B cell (primary cell): ENCODE measurements at regions not wholly inside any gene's neighbourhood (a gene's known extent, or its start where the extent isn't known, plus 50 kb on each side); places are given as distances from the start of the nearest gene placed in this dataset.

ENCODE experiments used
- ATAC-seq: fragments of 200-7000 bp; cut with Tn5 transposase; one replicate; pipeline ENCODE4 v1.10.0; 2021; ENCODE audit warnings: low read depth, mild to moderate bottlenecking, moderate number of reproducible peaks, moderate library complexity
- CTCF ChIA-PET: fragments of 350-600 bp; sonication (Branson Sonifier 250); formaldehyde crosslinking; loops from one replicate; lab custom pipeline; 2021; ENCODE audit warnings: antibody characterized with exemption, inconsistent platforms; lab: Charles Lee
- POLR2A ChIA-PET: fragments of 350-600 bp; sonication (Branson Sonifier 250); formaldehyde crosslinking; loops from one replicate; lab custom pipeline; 2021; ENCODE audit warnings: antibody characterized with exemption; lab: Charles Lee
- DNase-seq: peaks from one replicate; pipeline ENCODE4 v3.0.0; 2013
- H2AFZ ChIP-seq: 2 replicates; pipeline ENCODE4 v1.6.1; 2012; ENCODE audit warnings: mild to moderate bottlenecking, low read depth, low read length; ENCODE audit not compliant: insufficient read depth, poor library complexity, severe bottlenecking
- H3K27ac ChIP-seq, 2 donors: 1 replicate in 1 of 2; 2 replicates in 1 of 2; pipeline ENCODE4 v1.5.1; 2012 to 2013; ENCODE audit warnings: low read length in 2 of 2, mild to moderate bottlenecking in 2 of 2, moderate library complexity in 1 of 2
- H3K27me3 ChIP-seq, 4 experiments: fragments of 200-600 bp in 1 of 4; sonication (generic) in 1 of 4; replicated peaks in 1 of 4; 1 replicate in 2 of 4; 2 replicates in 2 of 4; pipeline versions ENCODE4 v1.6.1 to v1.7.0; 2013 to 2016; ENCODE audit warnings: low read length in 3 of 4, mild to moderate bottlenecking in 2 of 4, mixed read lengths in 1 of 4, moderate library complexity in 1 of 4; ENCODE audit not compliant: insufficient read depth in 4 of 4, control insufficient read depth in 3 of 4; ENCODE audit errors: control extremely low read depth in 1 of 4
- H3K36me3 ChIP-seq, 2 experiments: replicated peaks in 1 of 2; 1 replicate in 1 of 2; 2 replicates in 1 of 2; pipeline versions ENCODE4 v1.6.1 to v1.7.1; 2013; ENCODE audit warnings: low read length in 1 of 2; ENCODE audit not compliant: insufficient read depth in 2 of 2, control insufficient read depth in 1 of 2; ENCODE audit errors: control extremely low read depth in 1 of 2, extremely low read depth in 1 of 2
- H3K4me1 ChIP-seq, 2 donors: fragments of 200-600 bp in 1 of 2; sonication (generic) in 1 of 2; 1 replicate in 1 of 2; 2 replicates in 1 of 2; pipeline versions ENCODE4 v1.5.1 to v1.6.1; 2013 to 2017; ENCODE audit warnings: low read length in 2 of 2; ENCODE audit not compliant: control insufficient read depth in 2 of 2, insufficient read depth in 2 of 2
- H3K4me2 ChIP-seq: replicated peaks from 2 replicates; pipeline ENCODE3; 2012; ENCODE audit warnings: mild to moderate bottlenecking, low read depth, low read length; ENCODE audit not compliant: poor library complexity, severe bottlenecking
- H3K4me3 ChIP-seq, 5 experiments: fragments of 200-600 bp in 1 of 5; sonication (generic) in 1 of 5; 1 replicate in 3 of 5; 2 replicates in 2 of 5; pipeline versions ENCODE4 v1.5.1 to v1.7.0; 2011 to 2016; ENCODE audit warnings: low read length in 4 of 5, mild to moderate bottlenecking in 4 of 5, low read depth in 2 of 5, control low read depth in 1 of 5, moderate library complexity in 1 of 5; ENCODE audit not compliant: insufficient read depth in 1 of 5; ENCODE audit errors: control extremely low read depth in 1 of 5, extremely low read depth in 1 of 5
- H3K79me2 ChIP-seq: fragments of 200-600 bp; sonication (generic); one replicate; pipeline ENCODE4 v1.6.0; 2016; ENCODE audit warnings: low read length; ENCODE audit not compliant: control insufficient read depth, insufficient read depth
- H3K9ac ChIP-seq: fragments of 200-600 bp; sonication (generic); 2 replicates; pipeline ENCODE4 v1.6.1; 2017; ENCODE audit warnings: mild to moderate bottlenecking, low read length, moderate library complexity
- H3K9me3 ChIP-seq, 3 donors: one replicate each; pipeline versions ENCODE4 v1.6.1 to v1.7.1; 2013; ENCODE audit warnings: low read length in 2 of 3; ENCODE audit not compliant: control insufficient read depth in 2 of 3, insufficient read depth in 1 of 3; ENCODE audit errors: control extremely low read depth in 1 of 3
- H4K20me1 ChIP-seq: 2 replicates; pipeline ENCODE4 v1.6.0; 2012; ENCODE audit warnings: mild to moderate bottlenecking, low read length; ENCODE audit not compliant: insufficient read depth, control insufficient read depth, poor library complexity, severe bottlenecking
- H3K27ac Mint-ChIP-seq: one replicate; pipeline ENCODE4 v1.8.0; 2021; ENCODE audit warnings: mixed read lengths
- H3K27me3 Mint-ChIP-seq: one replicate; pipeline ENCODE4 v1.8.0; 2021; ENCODE audit warnings: mixed read lengths
- H3K4me1 Mint-ChIP-seq: one replicate; pipeline ENCODE4 v1.8.0; 2021; ENCODE audit warnings: mixed read lengths
- H3K4me3 Mint-ChIP-seq: one replicate; pipeline ENCODE4 v1.8.0; 2021; ENCODE audit warnings: mixed read lengths
- H3K9me3 Mint-ChIP-seq: one replicate; pipeline ENCODE4 v1.8.0; 2022; ENCODE audit warnings: mixed read lengths; ENCODE audit not compliant: insufficient read depth
- EZH2 ChIP-seq: IDR thresholded peaks from 2 replicates; pipeline ENCODE4 v1.6.1; 2012; ENCODE audit warnings: borderline replicate concordance, low read depth, mild to moderate bottlenecking, moderate library complexity, low read length; ENCODE audit not compliant: insufficient read depth, poor library complexity, severe bottlenecking
- whole genome bisulfite sequencing: methylation state at CpG from one replicate; pipeline ENCODE4 v1.1.5; 2013; ENCODE audit warnings: missing lambda C conversion rate; ENCODE audit not compliant: insufficient coverage; 5-methylcytosine and 5-hydroxymethylcytosine counted together
- intact Hi-C: fragments of 100-400 bp; cut with micrococcal nuclease; formaldehyde crosslinking; loops from one replicate; pipeline ENCODE4 v1.10.0; 2022
- TF ChIP-seq, protein P1 (sequence below): fragments of 200-600 bp; IDR thresholded peaks from one replicate; pipeline ENCODE4 v1.8.0; 2022; ENCODE audit warnings: antibody characterized with exemption, mild to moderate bottlenecking

DNA sequence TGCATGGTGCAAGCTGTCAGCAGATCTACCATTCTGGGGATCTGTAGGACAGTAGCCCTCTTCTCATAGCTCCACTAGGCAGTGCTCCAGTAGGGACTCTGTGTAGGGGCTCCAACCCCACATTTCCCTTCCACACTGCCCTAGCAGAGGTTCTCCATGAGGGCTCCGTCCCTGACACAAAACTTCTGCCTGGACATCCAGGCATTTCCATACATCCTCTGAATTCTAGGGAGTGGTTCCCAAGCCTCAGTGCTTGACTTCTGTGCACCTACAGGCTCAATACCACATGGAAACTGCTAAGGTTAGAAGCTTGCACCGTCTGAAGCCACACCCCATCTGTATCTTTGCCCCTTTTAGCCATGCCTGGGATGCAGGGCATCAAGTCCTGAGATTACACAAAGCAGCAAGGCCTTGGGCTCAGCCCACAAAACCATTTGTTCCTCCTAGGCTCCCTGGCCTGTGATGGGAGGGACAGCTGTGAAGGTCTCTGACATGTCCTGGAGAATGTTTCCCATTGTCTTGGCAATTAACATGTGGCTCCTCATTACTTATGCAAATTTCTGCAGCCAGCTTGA, 117.0 kb upstream of the NFIA start:
- Mint-ChIP-seq H3K27ac (no peak overlapping the region), H3K27me3 (no peaks in the 10 kb centered on the region), H3K4me3 (no peak overlapping the region), H3K9me3 (peaks cover 18% of the 10 kb centered on the region), H3K4me1 (no peaks in the 10 kb centered on the region)
- DNase-seq (no peak), ATAC-seq (no peak)
- no peaks in the 10 kb centered on the region for H3K36me3 ChIP-seq
- no peak overlapping the region for H3K4me3 ChIP-seq
- no peak overlapping the region for H3K27ac ChIP-seq
- WGBS, result 85% methylated on average over 2 of the region's 2 CpGs
- H4K20me1 ChIP-seq, result no peaks in the 10 kb centered on the region
- ChIA-PET POLR2A (no interaction called here), CTCF (no interaction called here)
- H3K4me1 ChIP-seq, result no peaks in the 10 kb centered on the region
- H3K9me3 ChIP-seq, result peaks cover 1 to 19% (median 17%) of the 10 kb centered on the region in 3 donors
- intact Hi-C loops, result no loop called here
- peaks cover 0 to 2% (median 0%) of the 10 kb centered on the region in 4 experiments for H3K27me3 ChIP-seq
- H3K79me2 ChIP-seq, result no peaks in the 10 kb centered on the region
- H3K4me2 ChIP-seq, result no peak overlapping the region
- no peak overlapping the region for H2AFZ ChIP-seq
- TF ChIP-seq EZH2, result no peak
- TF ChIP-seq, protein P1, sequence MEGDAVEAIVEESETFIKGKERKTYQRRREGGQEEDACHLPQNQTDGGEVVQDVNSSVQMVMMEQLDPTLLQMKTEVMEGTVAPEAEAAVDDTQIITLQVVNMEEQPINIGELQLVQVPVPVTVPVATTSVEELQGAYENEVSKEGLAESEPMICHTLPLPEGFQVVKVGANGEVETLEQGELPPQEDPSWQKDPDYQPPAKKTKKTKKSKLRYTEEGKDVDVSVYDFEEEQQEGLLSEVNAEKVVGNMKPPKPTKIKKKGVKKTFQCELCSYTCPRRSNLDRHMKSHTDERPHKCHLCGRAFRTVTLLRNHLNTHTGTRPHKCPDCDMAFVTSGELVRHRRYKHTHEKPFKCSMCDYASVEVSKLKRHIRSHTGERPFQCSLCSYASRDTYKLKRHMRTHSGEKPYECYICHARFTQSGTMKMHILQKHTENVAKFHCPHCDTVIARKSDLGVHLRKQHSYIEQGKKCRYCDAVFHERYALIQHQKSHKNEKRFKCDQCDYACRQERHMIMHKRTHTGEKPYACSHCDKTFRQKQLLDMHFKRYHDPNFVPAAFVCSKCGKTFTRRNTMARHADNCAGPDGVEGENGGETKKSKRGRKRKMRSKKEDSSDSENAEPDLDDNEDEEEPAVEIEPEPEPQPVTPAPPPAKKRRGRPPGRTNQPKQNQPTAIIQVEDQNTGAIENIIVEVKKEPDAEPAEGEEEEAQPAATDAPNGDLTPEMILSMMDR, result no peak
- no peak overlapping the region for H3K9ac ChIP-seq

DNA sequence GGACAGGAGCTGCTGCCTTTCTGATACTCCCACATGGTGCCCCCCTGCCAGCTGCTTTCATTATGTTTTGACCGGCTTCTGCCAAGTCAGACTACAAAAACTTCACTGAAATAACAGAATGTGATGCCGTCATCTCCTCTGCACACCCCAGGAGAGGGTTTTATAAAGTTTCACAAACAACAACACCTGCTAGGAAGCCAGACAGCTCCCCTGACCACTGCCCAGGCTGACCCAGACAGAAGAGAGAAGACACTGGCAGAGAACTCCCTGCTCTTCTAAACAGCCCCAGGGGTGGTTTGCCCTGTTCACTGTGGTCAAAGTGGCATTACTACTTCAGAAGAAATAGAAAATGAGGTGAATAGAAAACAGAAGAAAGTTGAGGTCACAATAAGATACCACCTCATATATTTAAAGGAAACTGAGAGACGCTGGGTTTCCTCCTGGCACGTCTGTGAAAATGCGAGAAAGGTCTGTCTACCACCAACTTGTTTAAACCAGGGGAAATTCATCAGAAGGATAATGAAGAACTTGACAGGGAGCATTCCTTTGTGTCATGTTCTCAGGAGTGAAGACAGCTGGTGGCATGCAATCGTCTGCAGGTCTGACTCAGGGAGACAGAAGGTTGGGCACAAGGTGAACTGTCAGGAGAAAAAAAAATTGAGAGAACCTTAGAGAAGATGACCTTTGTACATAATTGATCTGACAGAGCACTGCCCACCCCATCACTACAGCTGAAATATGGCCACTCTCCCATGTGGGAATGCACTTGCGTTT, 119.0 kb upstream of the NFIA start:
- Histone ChIP-seq H3K36me3 (no peaks in the 10 kb centered on the region), H2AFZ (no peak overlapping the region), H4K20me1 (no peaks in the 10 kb centered on the region), H3K27me3 (peaks cover 0 to 2% (median 0%) of the 10 kb centered on the region in 4 experiments), H3K4me2 (no peak overlapping the region), H3K9me3 (peaks cover 1 to 19% (median 17%) of the 10 kb centered on the region in 3 donors), H3K9ac (no peak overlapping the region), H3K4me3 (no peak overlapping the region), H3K79me2 (no peaks in the 10 kb centered on the region), H3K27ac (no peak overlapping the region), H3K4me1 (no peaks in the 10 kb centered on the region)
- Mint-ChIP-seq H3K4me1 (no peaks in the 10 kb centered on the region), H3K27me3 (no peaks in the 10 kb centered on the region), H3K4me3 (no peak overlapping the region), H3K9me3 (peaks cover 18% of the 10 kb centered on the region), H3K27ac (no peak overlapping the region)
- no peak for TF ChIP-seq EZH2
- TF ChIP-seq, protein P1, result no peak
- DNase-seq, result no peak
- ChIA-PET CTCF (no interaction called here), POLR2A (no interaction called here)
- ATAC-seq, result no peak
- whole genome bisulfite sequencing, result 100% methylated on average over 4 of the region's 7 CpGs
- intact Hi-C loops, result no loop called here
